Pancreas (tissue), 10 donors: ENCODE measurements at regions not wholly inside any gene's neighbourhood (a gene's known extent, or its start where the extent isn't known, plus 50 kb on each side); places are given as distances from the start of the nearest gene placed in this dataset.
A peak's percentile ranks its signal among the peaks of the same experiment; 100 is the strongest.

Experiments
- ATAC-seq, 4 donors: fragments of 200-7000 bp; cut with Tn5 transposase; one replicate each; pipeline versions ENCODE4 v1.8.0 to v1.9.1; 2020; ENCODE audit warnings: mild to moderate bottlenecking in 4 of 4, moderate library complexity in 4 of 4
- DNase-seq, 6 donors: peaks; one replicate each; pipeline ENCODE4 v3.0.0-alpha.2; 2020
- FAIRE-seq: peaks from 2 replicates; lab custom pipeline; 2012; peaks lifted over from hg19 to GRCh38; lab: Jason Lieb, UNC
- H3K27ac ChIP-seq, 4 donors: fragments of 200-600 bp; sonication (generic); 1 replicate in 3 of 4; 2 replicates in 1 of 4; pipeline versions ENCODE4 v1.5.0 to v1.8.0; 2020
- H3K27me3 ChIP-seq, 4 donors: fragments of 200-600 bp; one replicate each; pipeline ENCODE4 v1.8.0; 2021
- H3K36me3 ChIP-seq, 3 donors: fragments of 200-600 bp; sonication (generic) in 1 of 3; one replicate each; pipeline versions ENCODE4 v1.5.0 to v1.8.0; 2020 to 2021
- H3K4me1 ChIP-seq, 3 donors: fragments of 200-600 bp; one replicate each; pipeline ENCODE4 v1.8.0; 2021
- H3K4me3 ChIP-seq, 4 donors: fragments of 200-600 bp; sonication (generic) in 2 of 4; one replicate each; pipeline versions ENCODE4 v1.5.0 to v1.8.0; 2020 to 2021
- H3K9me3 ChIP-seq, 4 donors: fragments of 200-600 bp; one replicate each; pipeline ENCODE4 v1.8.0; 2021
- CTCF ChIP-seq, 4 donors: fragments of 200-600 bp; sonication (generic) in 3 of 4; IDR thresholded peaks; one replicate each; pipeline versions ENCODE4 v1.5.0 to v1.8.0; 2021; ENCODE audit warnings: antibody characterized with exemption in 4 of 4
- WGBS, 2 donors: extraction: QIAGEN DNeasy Blood & Tissue Kit; methylation state at CpG; one replicate each; pipeline ENCODE4 v1.1.7; 2013; 5-methylcytosine and 5-hydroxymethylcytosine counted together
- intact Hi-C, 3 donors: fragments of 100-400 bp; cut with DNase I; formaldehyde crosslinking; loops; one replicate each; pipeline versions ENCODE4 v1.11.1 to v1.14.2; 2022
- donor health status: healthy with polysubstance abuse.
- donor health status: DM: no; HTN: no; CAD: no; lungs with moderate emphysema.
- donor health status: DM: no; HTN: no; CAD: no.
- donor health status: control.
- donor health status: control.
- donor health status: Bipolar disorder and iron deficiency.
- donor health status: DM: yes; HTN: yes; CAD: no.
- donor health status: DM: no; HTN: no; CAD: no.
- donor health status: DM: no; HTN: no; CAD: no.
- donor health status: DM: yes; HTN: yes; CAD: no.

- FAIRE-seq (no peak), DNase-seq (no peak), ATAC-seq (peak in 1 of 4 donors; percentile 72)
- H3K9me3 ChIP-seq, result no peaks in the 10 kb centered on the region
- TF ChIP-seq CTCF (IDR thresholded peaks at IDR 0.05), result no peak
- no peak overlapping the region for H3K4me3 ChIP-seq
- no peaks in the 10 kb centered on the region for H3K36me3 ChIP-seq
- intact Hi-C loops, result no loop called here
- 42 to 51% methylated on average over 3 of the region's 3 CpGs for WGBS, 2 donors
- H3K27me3 ChIP-seq, result no peaks in the 10 kb centered on the region
- no peak overlapping the region for H3K27ac ChIP-seq
- H3K4me1 ChIP-seq, result no peaks in the 10 kb centered on the region
Measured at GRCh38 chr5:82735160-82735789, 341.9 kb downstream of the TMEM167A start.

GRCh38 chr5:82734347-82734746 is 342.8 kb downstream of the TMEM167A start:
- Histone ChIP-seq H3K4me3 (no peak overlapping the region), H3K27ac (no peak overlapping the region), H3K9me3 (no peaks in the 10 kb centered on the region), H3K4me1 (no peaks in the 10 kb centered on the region), H3K27me3 (no peaks in the 10 kb centered on the region), H3K36me3 (no peaks in the 10 kb centered on the region)
- DNase-seq, result no peak
- intact Hi-C loops, result no loop called here
- ATAC-seq, result no peak
- FAIRE-seq, result no peak
- WGBS, 2 donors, result 63 to 74% methylated on average over 5 of the region's 5 CpGs
- TF ChIP-seq CTCF (IDR thresholded peaks at IDR 0.05), result no peak

- Histone ChIP-seq H3K36me3 (no peaks in the 10 kb centered on the region), H3K4me1 (no peaks in the 10 kb centered on the region), H3K4me3 (no peak overlapping the region), H3K27me3 (no peaks in the 10 kb centered on the region), H3K27ac (no peak overlapping the region), H3K9me3 (no peaks in the 10 kb centered on the region)
- intact Hi-C loops, result no loop called here
- DNase-seq (no peak), FAIRE-seq (no peak), ATAC-seq (no peak)
- TF ChIP-seq CTCF (IDR thresholded peaks at IDR 0.05), result no peak
- 13 to 17% methylated on average over 7 of the region's 7 CpGs for WGBS, 2 donors
Measured at GRCh38 chr5:82730913-82731312, 346.3 kb downstream of the TMEM167A start.

GRCh38 chr5:82728926-82729702 is 348.1 kb downstream of the TMEM167A start:
- intact Hi-C loops, result no loop called here
- Histone ChIP-seq H3K36me3 (no peaks in the 10 kb centered on the region), H3K27ac (no peak overlapping the region), H3K4me1 (no peaks in the 10 kb centered on the region), H3K4me3 (no peak overlapping the region), H3K27me3 (no peaks in the 10 kb centered on the region), H3K9me3 (no peaks in the 10 kb centered on the region)
- DNase-seq (no peak), FAIRE-seq (no peak), ATAC-seq (no peak)
- no peak for TF ChIP-seq CTCF (IDR thresholded peaks at IDR 0.05)
- WGBS, 2 donors, result 70 to 74% methylated on average over 9 of the region's 9 CpGs

- H3K27ac ChIP-seq, result no peak overlapping the region
- no peaks in the 10 kb centered on the region for H3K36me3 ChIP-seq
- DNase-seq (no peak), ATAC-seq (no peak), FAIRE-seq (no peak)
- no peaks in the 10 kb centered on the region for H3K27me3 ChIP-seq
- intact Hi-C loops, result no loop called here
- H3K4me1 ChIP-seq, result no peaks in the 10 kb centered on the region
- H3K4me3 ChIP-seq, result no peak overlapping the region
- TF ChIP-seq CTCF (IDR thresholded peaks at IDR 0.05), result no peak
- no peaks in the 10 kb centered on the region for H3K9me3 ChIP-seq
- 83 to 88% methylated on average over 3 of the region's 3 CpGs for WGBS, 2 donors
Measured at GRCh38 chr5:82723168-82723567, 354.0 kb downstream of the TMEM167A start.
